A549 (cell line): ENCODE measurements at regions not wholly inside any gene's neighbourhood (a gene's known extent, or its start where the extent isn't known, plus 50 kb on each side); places are given as distances from the start of the nearest gene placed in this dataset.
"Not testable (repeated sequence)": the region's sequence is repeated elsewhere in the genome, so short reads cannot be mapped to it uniquely, and the experiment has no call there.

Experiments used
- ATAC-seq, 2 experiments: fragments of 200-7000 bp in 1 of 2; fragments of >200 bp in 1 of 2; cut with Nextera tagmentation in 1 of 2; cut with Tn5 transposase in 1 of 2; 3 replicates each; pipeline versions ENCODE4 v1.8.0 to v1.9.1; 2018 to 2020; ENCODE audit warnings: mild to moderate bottlenecking in 1 of 2, moderate library complexity in 1 of 2
- CTCF ChIA-PET: fragments of 300-600 bp; sonication (Branson Sonifier 250); formaldehyde crosslinking; extraction: SDS; loops from one replicate; lab custom pipeline; 2021; ENCODE audit warnings: antibody characterized with exemption, inconsistent platforms; lab: Yijun Ruan, JAX
- POLR2A ChIA-PET: fragments of 350-600 bp; formaldehyde crosslinking; extraction: SDS; loops from one replicate; lab custom pipeline; 2021; ENCODE audit warnings: antibody characterized with exemption, inconsistent platforms; lab: Yijun Ruan, JAX
- DNase-seq, 2 experiments: peaks; one replicate each; pipeline versions ENCODE4 v3.0.0 to v3.0.0-alpha.2; 2011 to 2016; ENCODE audit warnings: low read depth in 1 of 2, low spot score in 1 of 2
- FAIRE-seq: peaks from 2 replicates; lab custom pipeline; 2011; peaks lifted over from hg19 to GRCh38; lab: Jason Lieb, UNC
- H3K27ac ChIP-seq, 2 experiments: fragments of >200 bp; sonication (Bioruptor Twin); formaldehyde crosslinking; 3 replicates each; pipeline ENCODE4 v1.5.1; 2016 to 2017
- H3K4me1 ChIP-seq: fragments of >200 bp; sonication (Bioruptor Twin); formaldehyde crosslinking; 3 replicates; pipeline ENCODE4 v1.6.1; 2016
- H3K4me2 ChIP-seq: fragments of >200 bp; sonication (Bioruptor Twin); formaldehyde crosslinking; 3 replicates; pipeline ENCODE4 v1.6.1; 2016
- H3K4me3 ChIP-seq: fragments of >200 bp; sonication (Bioruptor Twin); formaldehyde crosslinking; 3 replicates; pipeline ENCODE4 v1.5.1; 2016
- H3K9me3 ChIP-seq: fragments of >200 bp; sonication (Bioruptor Twin); formaldehyde crosslinking; 3 replicates; pipeline ENCODE4 v1.6.1; 2016
- ATOH8 ChIP-seq: fragments of 250-450 bp; sonication (Bioruptor Pico); IDR thresholded peaks from 2 replicates; pipeline ENCODE4 v1.5.0; 2020; ENCODE audit warnings: low read depth, mild to moderate bottlenecking, moderate library complexity
- BCL3 ChIP-seq: fragments of >200 bp; sonication (Bioruptor Twin); formaldehyde crosslinking; IDR thresholded peaks from 3 replicates; pipeline ENCODE4 v1.6.1; 2016
- CEBPB ChIP-seq, 2 experiments: fragments of >200 bp in 1 of 2; sonication (Bioruptor Twin) in 1 of 2; formaldehyde crosslinking in 1 of 2; IDR thresholded peaks; 2 replicates each; pipeline ENCODE4 v1.6.1; 2012 to 2016
- CHD2 ChIP-seq: fragments of 150-350 bp; IDR thresholded peaks from 2 replicates; pipeline ENCODE4 v1.6.1; 2014; ENCODE audit warnings: low read length; ENCODE audit not compliant: partially characterized antibody
- EHF ChIP-seq: fragments of 250-450 bp; sonication (Bioruptor Pico); IDR thresholded peaks from 2 replicates; pipeline ENCODE4 v1.5.0; 2020; ENCODE audit warnings: mild to moderate bottlenecking
- EHMT2 ChIP-seq: fragments of 200-600 bp; sonication (generic); IDR thresholded peaks from 2 replicates; pipeline ENCODE4 v1.6.1; 2016; ENCODE audit warnings: antibody characterized with exemption, low read depth, mild to moderate bottlenecking, moderate library complexity
- GATA3 ChIP-seq: IDR thresholded peaks from 2 replicates; pipeline ENCODE4 v1.6.1; 2012; ENCODE audit warnings: borderline replicate concordance
- HDAC2 ChIP-seq: fragments of 200-600 bp; sonication (generic); IDR thresholded peaks from 2 replicates; pipeline ENCODE4 v1.6.1; 2016
- HES2 ChIP-seq: fragments of >200 bp; sonication (Bioruptor Twin); formaldehyde crosslinking; IDR thresholded peaks from 2 replicates; pipeline ENCODE4 v1.6.1; 2016
- HMGXB4 ChIP-seq: fragments of 250-450 bp; sonication (Bioruptor Pico); IDR thresholded peaks from 2 replicates; pipeline ENCODE4 v1.5.0; 2021; ENCODE audit warnings: mild to moderate bottlenecking, moderate library complexity, borderline replicate concordance
- HOXA7 ChIP-seq: fragments of 250-450 bp; sonication (Bioruptor Pico); IDR thresholded peaks from 2 replicates; pipeline ENCODE4 v1.5.0; 2020; ENCODE audit warnings: mild to moderate bottlenecking, moderate library complexity
- HOXB5 ChIP-seq: fragments of 250-450 bp; sonication (Bioruptor Pico); IDR thresholded peaks from 2 replicates; pipeline ENCODE4 v1.5.0; 2020; ENCODE audit warnings: mild to moderate bottlenecking, moderate library complexity
- JUN ChIP-seq, 2 experiments: fragments of >200 bp; sonication (Bioruptor Twin); formaldehyde crosslinking; IDR thresholded peaks; 2 replicates in 1 of 2; 3 replicates in 1 of 2; pipeline ENCODE4 v1.6.1; 2016 to 2017
- KDM5A ChIP-seq: fragments of 200-600 bp; sonication (generic); IDR thresholded peaks from 2 replicates; pipeline ENCODE4 v1.6.1; 2016; ENCODE audit warnings: antibody characterized with exemption, mild to moderate bottlenecking
- MAFK ChIP-seq: fragments of 450-650 bp; IDR thresholded peaks from 2 replicates; pipeline ENCODE4 v1.6.1; 2014; ENCODE audit not compliant: partially characterized antibody
- MYC ChIP-seq: IDR thresholded peaks from 2 replicates; pipeline ENCODE4 v1.6.1; 2012; ENCODE audit warnings: mild to moderate bottlenecking, inconsistent platforms, low read length, improper control_type of control experiment, borderline replicate concordance
- NFE2L2 ChIP-seq: fragments of 150-350 bp; conservative IDR thresholded peaks from 2 replicates; pipeline ENCODE4 v1.6.1; 2014; ENCODE audit warnings: low read length
- NR3C1 ChIP-seq: fragments of >200 bp; sonication (Bioruptor Twin); formaldehyde crosslinking; IDR thresholded peaks from 3 replicates; pipeline ENCODE4 v1.6.1; 2017
- PBX3 ChIP-seq: IDR thresholded peaks from 2 replicates; pipeline ENCODE4 v1.6.1; 2012
- PHF8 ChIP-seq: fragments of 200-600 bp; sonication (generic); IDR thresholded peaks from 2 replicates; pipeline ENCODE4 v1.6.1; 2016; ENCODE audit warnings: low read depth, mild to moderate bottlenecking, antibody characterized with exemption, moderate library complexity, borderline replicate concordance
- POLR2A ChIP-seq: IDR thresholded peaks from 2 replicates; pipeline ENCODE4 v1.6.1; 2012; ENCODE audit warnings: mild to moderate bottlenecking, low read length
- POLR2AphosphoS2 ChIP-seq: conservative IDR thresholded peaks from 2 replicates; pipeline ENCODE4 v1.6.1; 2012; ENCODE audit warnings: low read length, improper control_type of control experiment, inconsistent platforms
- RAD21 ChIP-seq, 2 experiments: fragments of >200 bp in 1 of 2; sonication (Bioruptor Twin) in 1 of 2; formaldehyde crosslinking in 1 of 2; IDR thresholded peaks in 1 of 2; conservative IDR thresholded peaks in 1 of 2; 2 replicates in 1 of 2; 3 replicates in 1 of 2; pipeline ENCODE4 v1.6.1; 2012 to 2018; ENCODE audit warnings: inconsistent platforms in 1 of 2
- REST ChIP-seq: fragments of 200-600 bp; sonication (generic); IDR thresholded peaks from 2 replicates; pipeline ENCODE4 v1.6.1; 2016; ENCODE audit warnings: antibody characterized with exemption, mild to moderate bottlenecking, moderate library complexity
- RFX5 ChIP-seq: fragments of 450-650 bp; IDR thresholded peaks from 2 replicates; pipeline ENCODE4 v1.7.1; 2014; ENCODE audit warnings: antibody characterized with exemption, mild to moderate bottlenecking, moderate library complexity
- SREBF2 ChIP-seq: fragments of 450-650 bp; IDR thresholded peaks from 2 replicates; pipeline ENCODE4 v1.6.1; 2014; ENCODE audit warnings: mild to moderate bottlenecking, moderate library complexity
- TFCP2L1 ChIP-seq: fragments of 250-450 bp; sonication (Bioruptor Pico); IDR thresholded peaks from 2 replicates; pipeline ENCODE4 v1.5.0; 2021; ENCODE audit warnings: mild to moderate bottlenecking
- ZFP36 ChIP-seq: fragments of 450-650 bp; IDR thresholded peaks from 2 replicates; pipeline ENCODE4 v1.6.1; 2014; ENCODE audit warnings: borderline replicate concordance; ENCODE audit not compliant: partially characterized antibody
- whole genome bisulfite sequencing: methylation state at CpG from one replicate; pipeline ENCODE4 v1.1.6; 2017; ENCODE audit errors: missing lambda C conversion rate; 5-methylcytosine and 5-hydroxymethylcytosine counted together

GRCh38 chr10:21352886-21353285 lies 172.6 kb downstream of the SKIDA1 start (continued):
- TF ChIP-seq REST, result no peak
- no peak for TF ChIP-seq RFX5
- no peak for TF ChIP-seq RAD21 (conservative IDR thresholded peaks at IDR 0.05 in 1 of 2, IDR thresholded peaks at IDR 0.05 in 1 of 2)
- TF ChIP-seq PHF8, result no peak
- no peak for TF ChIP-seq POLR2A

- H3K4me3 ChIP-seq, POLR2A ChIA-PET, FAIRE-seq, H3K9me3 ChIP-seq, DNase-seq, ATAC-seq, H3K4me2 ChIP-seq: not testable (repeated sequence)
- Histone ChIP-seq H3K27ac (peak overlapping the region; percentile 41 to 91; a peak in 5 of 6 replicates), H3K4me1 (peaks cover 41% of the 10 kb centered on the region)
- CTCF ChIA-PET, result interaction anchor here (0.6 to 1.1 kb wide), 4 partner anchors 10 to 134 kb away, joined by 3 read pairs; no protein-coding TSS in a partner anchor
- WGBS, result 92% methylated on average over 2 of the region's 2 CpGs
These were observed 173.9 kb downstream of the SKIDA1 start for GRCh38 chr10:21351594-21351993.

GRCh38 chr10:21349912-21350286 lies 175.6 kb downstream of the SKIDA1 start:
- Histone ChIP-seq H3K9me3 (peaks cover 3% of the 10 kb centered on the region; the same call in 1 of the 3 replicates), H3K4me1 (peaks cover 29% of the 10 kb centered on the region), H3K27ac (peak overlapping the region; percentile 89 to 91), H3K4me3 (peak overlapping the region; percentile 3; the same call in 1 of the 3 replicates), H3K4me2 (peak overlapping the region; percentile 80)
- POLR2A ChIA-PET, result interaction anchor here (0.8 to 1.8 kb wide), 6 partner anchors 9 to 71 kb away, joined by 3 to 7 read pairs (median 4); no protein-coding TSS in a partner anchor
- DNase-seq (no peak), FAIRE-seq (no peak), ATAC-seq (peak; percentile 70 to 76)
- WGBS, result 3% methylated on average over 3 of the region's 3 CpGs
- CTCF ChIA-PET, result interaction anchor here (0.9 to 1.4 kb wide), 4 partner anchors 71 to 271 kb away, joined by 3 to 5 read pairs (median 3); no protein-coding TSS in a partner anchor
- no peak for TF ChIP-seq ZFP36
- TF ChIP-seq NFE2L2, result no peak
- 0 out of 4 replicates have a peak, but pooled peaks of 1 of the 2 experiments have one; percentile 3 for TF ChIP-seq CEBPB (IDR thresholded peaks at IDR 0.05)
- TF ChIP-seq KDM5A, result no peak
- no peak for TF ChIP-seq EHMT2
- TF ChIP-seq ATOH8, result 0 out of 2 replicates have a peak, but pooled peaks have one; percentile 44
- TF ChIP-seq HES2, result no peak
- no peak for TF ChIP-seq MYC
- TF ChIP-seq NR3C1, result no peak
- no peak for TF ChIP-seq SREBF2
- TF ChIP-seq BCL3, result no peak
- no peak for TF ChIP-seq RFX5
- TF ChIP-seq HDAC2, result no peak
- TF ChIP-seq MAFK, result no peak
- 0 out of 2 replicates have a peak, but pooled peaks have one; percentile 40 for TF ChIP-seq HOXA7
- no peak for TF ChIP-seq CHD2
- TF ChIP-seq HOXB5 (CRISPR knock-in tag), result no peak
- 0 out of 2 replicates have a peak, but pooled peaks have one; percentile 32 for TF ChIP-seq EHF (CRISPR knock-in tag)
- TF ChIP-seq HMGXB4 (CRISPR knock-in tag), result no peak
- TF ChIP-seq GATA3, result no peak
- no peak for TF ChIP-seq PBX3
- TF ChIP-seq JUN (IDR thresholded peaks at IDR 0.05), result peak in 1 of 2 experiments; percentile 4; a peak in 1 of 5 replicates
- no peak for TF ChIP-seq POLR2AphosphoS2
- TF ChIP-seq TFCP2L1 (CRISPR knock-in tag), result no peak
